NCI-H748 treated with DMSO at 0.1 percent for 48 hours (cell line): ENCODE measurements at regions not wholly inside any gene's neighbourhood (a gene's known extent, or its start where the extent isn't known, plus 50 kb on each side); places are given as distances from the start of the nearest gene placed in this dataset.
"Not testable (repeated sequence)": the region's sequence is repeated elsewhere in the genome, so short reads cannot be mapped to it uniquely, and the experiment has no call there.

Source experiments
- DNase-seq: peaks from one replicate; lab custom pipeline; 2025; lab: John Stamatoyannopoulos, UW

DNA sequence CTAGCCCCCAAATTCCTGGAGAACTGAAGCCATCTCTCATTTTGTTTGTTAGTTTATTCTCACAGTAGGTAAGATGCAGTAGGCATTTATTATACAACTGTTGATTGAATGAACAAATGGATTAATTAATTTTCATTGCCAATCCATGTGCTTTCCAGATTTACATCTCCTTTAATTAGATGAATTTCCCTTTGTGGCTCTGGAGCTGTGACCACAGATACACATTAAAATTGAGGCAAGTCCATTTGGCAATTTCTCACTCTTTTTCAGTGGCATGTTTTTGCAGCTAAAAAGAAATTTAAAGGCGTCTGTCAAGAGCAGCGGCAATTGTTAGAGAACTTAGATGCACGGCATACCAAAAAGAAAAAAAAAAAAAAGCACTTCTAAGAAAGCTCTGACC lies 635.4 kb upstream of the SOX9 start:
- no peak for DNase-seq

DNA sequence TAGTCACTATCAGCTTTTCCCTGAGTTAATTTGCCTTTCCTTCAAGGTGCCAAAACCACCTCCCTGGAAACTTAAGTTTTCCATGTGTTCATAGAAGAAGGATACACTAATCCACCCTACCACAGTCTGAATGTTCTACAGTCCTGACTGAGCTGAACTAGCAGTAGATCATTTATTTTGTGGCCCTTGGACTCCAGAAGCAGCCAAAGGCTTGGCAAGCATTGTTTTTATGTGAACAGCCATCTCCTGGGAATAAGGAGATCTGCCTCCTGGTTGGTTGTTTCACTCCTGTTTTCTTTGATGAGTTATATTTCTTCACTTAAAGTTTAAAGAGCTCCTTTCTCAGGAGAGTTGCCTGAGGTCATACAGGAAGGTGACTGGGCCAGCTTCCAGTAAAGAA lies 634.6 kb upstream of the SOX9 start:
- DNase-seq = no peak

DNA sequence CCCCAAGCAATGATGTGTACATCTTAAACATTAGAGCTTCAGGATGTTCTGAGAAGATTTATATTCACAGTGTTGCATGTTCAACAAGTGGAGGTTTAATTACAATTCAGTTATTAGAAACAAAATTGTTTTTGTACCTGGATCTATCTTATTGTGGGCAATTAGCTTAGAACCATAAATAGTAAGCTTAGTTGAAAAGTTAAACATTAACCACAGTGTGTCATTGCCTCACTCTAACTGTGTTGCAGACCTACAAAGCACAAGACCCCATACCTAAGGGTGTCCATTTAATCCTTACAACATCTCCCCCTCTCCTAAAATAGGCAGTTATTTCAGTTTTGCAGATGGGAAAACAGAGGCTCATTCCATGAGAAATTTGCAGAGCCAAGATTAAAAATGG lies 632.0 kb upstream of the SOX9 start:
- no peak for DNase-seq

DNA sequence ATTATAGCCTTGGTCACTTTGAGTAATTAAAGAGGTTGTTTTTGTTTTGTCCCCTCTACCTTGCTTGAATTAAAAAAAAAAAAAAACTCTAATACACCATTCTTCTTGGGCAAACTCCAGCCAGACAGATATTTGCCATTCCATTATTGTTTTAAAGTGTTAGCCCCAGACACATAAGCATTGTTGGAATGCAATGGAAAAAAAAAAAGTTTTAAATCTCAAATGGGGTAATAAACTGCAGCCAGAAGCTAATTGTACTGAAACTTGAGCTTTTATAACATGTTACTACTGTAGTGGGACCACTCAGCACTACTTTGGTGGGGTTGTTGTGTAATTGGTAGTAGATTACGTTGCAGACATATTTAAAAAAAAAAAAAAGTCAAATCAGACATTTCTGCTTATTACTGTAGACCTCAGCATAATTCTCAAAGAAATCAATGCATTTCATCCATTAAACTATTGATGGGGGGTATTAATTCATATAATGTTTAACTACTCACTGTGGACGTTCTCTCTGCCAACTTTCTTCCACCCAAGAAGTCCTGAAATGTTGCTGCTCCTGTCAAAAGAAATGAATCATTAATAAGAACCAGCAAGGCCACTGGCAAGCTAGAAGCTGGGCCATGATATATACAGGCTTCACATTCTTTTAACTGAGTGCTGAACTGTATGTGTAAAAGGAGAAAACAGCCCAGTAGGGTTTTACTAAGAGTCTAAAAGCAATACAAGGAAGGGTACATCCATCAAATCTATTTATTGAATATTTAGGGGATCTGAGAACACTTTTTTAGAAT lies 626.6 kb upstream of the SOX9 start:
- DNase-seq = no peak

DNA sequence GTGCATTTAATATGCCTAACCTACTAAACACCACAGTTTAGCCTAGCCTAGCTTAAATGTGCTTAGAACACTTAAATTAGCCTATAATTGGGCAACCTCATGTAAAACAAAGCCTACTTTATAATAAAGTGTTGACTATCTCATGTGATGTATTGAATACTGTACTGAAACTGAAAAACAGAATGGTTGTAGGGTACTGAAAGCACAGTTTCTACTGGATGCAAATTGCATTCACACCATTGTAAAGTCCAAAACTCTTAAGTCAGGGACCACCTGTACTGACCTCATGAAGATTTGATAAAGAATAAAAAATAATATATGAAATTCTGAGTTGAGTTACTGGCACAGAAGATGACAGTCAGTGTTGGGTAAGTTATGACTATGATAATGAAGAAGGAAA lies 625.4 kb upstream of the SOX9 start:
- no peak for DNase-seq

DNA sequence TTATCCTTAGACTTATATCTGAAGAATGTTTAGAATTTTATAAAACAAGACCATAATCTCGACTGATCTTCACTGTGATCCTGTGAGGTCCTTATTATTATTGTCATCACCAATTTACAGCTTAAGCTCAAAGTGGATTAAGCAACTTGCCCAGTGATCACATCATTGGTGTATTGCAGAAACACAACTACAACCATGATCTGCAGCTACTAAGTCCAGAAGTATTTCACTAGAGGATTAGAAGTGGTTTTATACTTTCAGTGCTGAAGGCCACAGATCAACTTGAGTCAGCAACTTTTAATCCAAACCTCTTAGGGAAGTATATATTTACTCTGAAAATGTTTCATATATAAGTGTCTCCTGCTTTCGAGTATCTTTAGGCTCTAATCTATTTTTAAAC lies 624.3 kb upstream of the SOX9 start:
- no peak for DNase-seq

DNA sequence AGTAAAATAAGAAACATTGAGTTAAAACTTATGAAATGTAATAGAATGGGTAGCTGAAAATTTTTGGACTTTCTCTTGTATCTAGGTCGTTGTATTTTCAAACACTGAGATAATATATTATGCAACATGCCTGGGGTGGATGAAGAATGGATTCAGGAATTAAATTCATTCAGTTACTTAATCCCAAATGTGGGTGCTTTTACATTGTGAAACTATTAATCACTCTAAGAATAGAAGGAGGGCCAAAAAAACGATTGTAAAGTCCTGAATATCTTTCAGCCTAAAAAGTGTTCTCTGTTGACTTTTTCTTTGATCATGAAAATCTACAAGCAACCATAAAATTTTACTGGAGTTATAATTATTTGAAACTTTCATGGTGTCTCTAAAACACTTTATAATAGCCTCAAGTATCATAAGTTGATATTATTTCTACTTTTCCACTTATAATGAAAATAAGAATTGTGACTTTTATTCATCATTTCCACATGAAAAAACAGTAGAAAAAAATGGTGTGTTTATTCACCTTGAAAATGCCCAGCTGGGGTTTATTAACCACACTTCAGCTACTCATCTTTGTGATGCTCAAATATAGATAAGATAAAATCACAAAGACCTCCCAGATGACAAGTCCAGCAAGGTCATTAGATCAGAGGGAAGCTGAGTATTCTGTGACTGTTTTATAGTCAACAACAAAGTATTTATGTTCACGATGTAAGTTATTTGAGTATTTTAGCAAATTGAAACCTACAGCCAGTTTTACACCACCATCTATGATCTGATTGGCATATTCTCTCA lies 619.9 kb upstream of the SOX9 start:
- no peak for DNase-seq

DNA sequence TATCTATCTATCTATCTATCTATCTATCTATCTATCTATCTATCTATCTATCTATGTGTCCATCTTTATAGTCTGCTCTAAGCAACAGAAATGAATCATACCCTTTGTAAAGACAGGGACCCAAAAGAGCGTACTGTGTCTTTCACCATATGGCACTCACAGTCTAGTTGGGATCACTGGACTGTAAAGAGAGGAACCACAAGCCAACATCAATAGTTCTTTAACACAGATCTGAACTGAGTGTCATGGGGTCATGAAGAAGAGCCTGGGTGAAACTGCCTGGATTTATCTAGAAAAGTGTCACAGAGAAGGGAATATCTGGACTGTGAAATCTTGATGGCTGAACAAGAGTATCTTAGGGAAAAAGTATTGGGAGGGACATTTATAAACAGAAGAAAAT lies 619.1 kb upstream of the SOX9 start:
- no peak for DNase-seq

DNA sequence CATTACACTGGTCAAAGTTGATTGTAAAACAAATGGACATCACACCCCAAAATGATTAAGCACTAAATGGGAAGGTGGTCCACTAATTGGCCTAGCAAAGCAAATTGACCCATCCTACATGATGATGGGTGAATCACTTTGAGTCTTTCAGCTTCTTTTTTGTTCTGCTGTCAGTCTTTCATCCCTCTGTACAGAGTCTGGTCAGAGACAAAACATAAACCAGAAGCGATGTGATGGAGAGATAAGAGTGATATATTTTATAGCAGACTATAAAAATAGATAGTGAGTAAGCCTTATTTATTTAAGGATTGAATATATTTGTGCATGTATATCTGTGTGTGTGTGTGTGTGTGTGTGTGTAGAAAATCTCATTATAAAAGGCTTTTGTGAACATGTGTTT lies 618.4 kb upstream of the SOX9 start:
- no peak for DNase-seq

DNA sequence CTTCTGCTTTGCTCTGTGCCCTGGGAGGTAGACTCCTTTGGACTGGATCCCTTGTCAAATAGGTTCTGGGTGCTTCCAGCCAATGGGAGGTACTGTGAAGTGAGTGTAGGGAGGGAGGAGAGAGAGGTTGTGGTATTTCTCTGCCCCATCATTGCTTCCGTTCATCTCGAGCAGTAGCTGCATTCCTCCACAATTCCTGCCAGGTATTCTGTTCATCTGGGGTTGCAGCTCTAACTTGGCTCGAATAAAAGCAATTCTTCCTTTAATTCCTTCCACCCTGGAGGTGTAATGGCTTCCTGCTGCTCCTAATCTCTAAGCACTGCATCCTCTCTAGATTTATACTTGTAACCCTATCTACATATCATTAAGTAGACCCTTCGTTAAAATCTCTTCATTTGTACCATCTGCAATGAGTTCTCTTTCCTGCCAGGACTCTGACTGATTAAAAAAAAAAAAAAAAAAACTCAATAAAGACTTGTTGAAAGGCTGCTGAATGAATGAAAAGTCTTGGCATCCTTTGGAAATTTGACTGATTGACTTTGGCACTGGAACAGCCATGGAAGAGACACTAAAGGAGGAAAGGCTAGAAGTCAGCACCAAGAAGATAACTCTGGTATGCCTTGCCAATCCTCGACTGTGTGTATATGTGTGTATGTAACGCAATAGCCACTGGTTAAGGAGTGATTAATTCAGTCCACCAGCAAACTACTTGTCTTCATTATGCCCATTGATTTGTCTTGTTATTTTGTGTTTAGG lies 616.9 kb upstream of the SOX9 start:
- DNase-seq = no peak

DNA sequence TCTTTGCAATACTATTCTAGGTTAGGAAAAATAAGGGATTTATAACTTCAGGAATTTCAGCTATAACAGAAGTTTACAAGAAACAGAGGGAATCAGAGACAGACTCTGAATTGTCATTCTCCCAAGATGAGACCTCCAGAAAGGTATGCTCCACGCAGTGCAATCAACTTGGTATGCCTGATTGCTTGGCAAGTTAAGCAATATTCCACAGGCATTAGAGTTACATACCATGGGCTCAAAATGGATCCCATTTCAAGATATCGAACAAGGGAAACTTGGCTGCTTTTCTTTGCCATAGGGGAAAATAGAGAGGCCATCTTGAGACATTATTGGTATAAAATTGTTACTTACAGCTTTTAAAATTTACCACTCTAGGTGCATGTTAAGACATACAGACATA lies 615.6 kb upstream of the SOX9 start:
- DNase-seq = no peak

DNA sequence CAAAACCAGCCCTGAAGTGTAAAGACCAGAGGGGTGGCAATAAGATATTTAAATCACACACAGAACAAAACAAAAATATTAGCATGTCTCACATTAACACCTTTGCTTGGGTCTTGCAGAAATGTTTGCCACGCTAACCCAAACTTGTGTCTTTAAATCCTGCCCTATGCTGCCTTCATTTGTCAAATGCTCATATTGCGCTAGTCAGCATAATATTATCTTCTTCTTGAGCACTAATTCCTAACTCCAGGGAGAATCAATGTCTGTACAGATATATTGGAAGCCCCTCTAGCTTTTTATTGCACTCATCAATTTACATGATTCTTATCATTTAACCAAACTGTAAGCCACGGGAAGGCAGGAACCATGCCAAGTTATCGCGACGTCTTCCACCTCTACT lies 614.8 kb upstream of the SOX9 start:
- no peak for DNase-seq

DNA sequence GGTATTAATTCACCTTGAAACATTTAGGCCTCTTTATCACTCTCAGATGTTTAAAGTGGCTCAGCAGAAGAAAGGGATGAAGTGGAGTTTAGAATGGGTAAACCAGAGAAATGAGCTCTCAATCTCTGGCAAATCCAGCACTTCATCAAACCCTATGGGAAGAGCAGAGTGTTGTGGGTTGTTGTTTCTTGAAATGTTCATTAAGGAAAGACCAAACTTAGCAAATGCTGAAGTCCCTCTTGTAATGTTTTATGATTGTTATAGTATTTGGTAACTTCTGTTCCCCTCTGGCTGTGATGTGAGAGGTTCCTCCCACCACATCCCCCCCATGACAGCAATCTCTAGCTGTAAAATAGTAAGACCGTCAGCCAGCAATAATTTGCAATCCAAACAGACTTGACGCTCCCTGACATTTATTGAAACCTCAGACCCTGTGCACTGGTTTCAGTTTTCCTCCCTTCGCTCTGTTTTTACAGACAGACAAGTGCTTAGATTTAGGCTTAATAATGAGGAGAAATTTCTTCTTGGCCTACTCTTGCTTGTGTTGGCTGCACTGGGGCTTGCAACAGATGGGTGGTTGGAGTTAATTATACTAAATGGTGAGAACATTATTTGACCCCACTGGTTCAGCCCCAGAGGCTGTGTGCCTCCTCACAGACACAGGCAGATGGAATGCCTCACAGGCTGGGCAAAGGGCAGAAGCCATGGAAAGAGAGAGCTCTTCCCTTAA lies 609.4 kb upstream of the SOX9 start:
- DNase-seq = no peak

DNA sequence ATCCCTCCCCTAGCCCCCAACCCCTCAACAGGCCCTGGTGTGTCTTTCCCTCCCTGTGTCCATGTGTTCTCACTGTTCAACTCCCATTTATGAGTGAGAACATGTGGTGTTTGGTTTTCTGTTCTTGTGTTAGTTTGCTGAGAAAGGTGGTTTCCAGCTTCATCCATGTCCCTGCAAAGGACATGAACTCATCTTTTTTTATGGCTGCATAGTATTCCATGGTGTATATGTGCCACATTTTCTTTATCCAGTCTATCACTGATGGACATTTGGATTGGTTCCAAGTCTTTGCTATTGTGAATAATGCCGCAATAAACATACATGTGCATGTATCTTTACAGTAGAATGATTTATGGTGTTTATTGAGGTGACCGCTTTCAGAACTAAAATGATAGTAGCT lies 607.1 kb upstream of the SOX9 start:
- not testable (repeated sequence) for DNase-seq

DNA sequence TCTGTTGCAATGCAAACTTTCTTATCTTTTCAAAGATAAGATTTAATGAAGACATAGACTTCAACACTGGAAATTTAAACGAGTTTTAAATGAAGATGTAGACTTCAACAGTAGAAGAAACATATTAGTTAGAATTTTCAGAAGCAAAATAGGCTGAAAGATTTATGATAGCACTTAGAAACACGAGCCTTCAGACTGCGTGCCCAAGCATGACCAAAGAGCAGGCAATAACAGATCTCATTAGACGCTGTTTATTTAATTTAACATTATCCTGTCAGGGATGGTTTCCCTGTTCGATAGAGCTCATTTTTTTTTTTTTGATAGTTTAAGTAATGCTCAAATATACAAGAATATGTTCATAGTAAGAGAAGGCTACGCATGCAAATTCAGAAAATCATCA lies 604.7 kb upstream of the SOX9 start:
- peak; percentile 30 for DNase-seq

DNA sequence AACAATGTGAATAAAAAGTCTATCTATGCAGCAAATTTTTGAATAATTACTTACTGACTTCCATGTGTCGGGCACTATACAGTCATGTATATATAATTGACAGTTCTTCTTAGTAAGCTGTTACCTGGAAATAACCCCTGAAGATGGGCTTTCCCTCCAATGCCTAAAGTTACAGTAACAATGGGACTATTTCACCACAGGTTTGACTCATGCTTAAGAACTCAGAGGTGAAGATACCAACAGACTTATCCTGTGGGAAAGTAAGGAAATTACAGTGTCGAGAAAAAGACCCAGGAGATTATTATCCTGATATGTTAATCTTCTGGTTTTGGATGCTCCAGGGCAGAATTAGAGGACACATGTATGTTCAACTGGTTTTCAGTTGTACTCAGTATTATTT lies 601.5 kb upstream of the SOX9 start:
- no peak for DNase-seq

DNA sequence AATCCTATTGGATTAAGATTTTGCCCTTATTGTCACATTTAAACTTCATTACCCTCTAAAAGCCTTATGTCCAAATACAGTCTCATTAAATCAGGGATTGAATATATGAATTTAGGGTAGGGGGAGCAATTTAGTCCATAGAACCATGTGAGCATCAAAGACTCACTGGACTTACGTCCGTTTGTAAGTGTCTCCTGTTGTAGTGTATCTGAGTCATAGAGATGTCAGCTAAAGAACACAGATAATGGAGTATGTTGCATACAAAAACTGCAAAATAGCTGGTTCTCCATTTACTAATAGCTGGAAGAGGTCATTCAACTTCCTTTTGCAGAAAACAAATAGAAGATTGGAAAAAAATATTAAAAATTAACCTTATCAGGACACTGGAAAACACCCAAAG lies 599.1 kb upstream of the SOX9 start:
- DNase-seq = no peak

DNA sequence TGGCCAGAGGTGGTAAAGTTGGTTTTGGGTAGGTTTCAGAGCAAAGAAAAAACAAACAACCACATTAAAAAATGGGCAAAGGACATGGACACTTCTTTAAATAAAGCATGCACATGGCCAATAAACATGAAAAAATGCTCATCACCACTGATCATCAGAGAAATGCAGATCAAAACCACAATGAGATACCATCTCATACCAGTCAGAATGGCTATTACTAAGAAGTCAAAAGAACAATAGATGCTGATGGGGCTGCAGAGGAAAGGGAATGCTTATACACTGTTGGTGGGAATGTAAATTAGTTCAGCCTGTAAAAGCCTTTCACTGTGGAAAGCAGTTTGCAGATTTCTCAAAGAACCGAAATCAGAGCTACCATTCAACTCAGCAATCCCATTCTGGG lies 598.4 kb upstream of the SOX9 start:
- no peak for DNase-seq

DNA sequence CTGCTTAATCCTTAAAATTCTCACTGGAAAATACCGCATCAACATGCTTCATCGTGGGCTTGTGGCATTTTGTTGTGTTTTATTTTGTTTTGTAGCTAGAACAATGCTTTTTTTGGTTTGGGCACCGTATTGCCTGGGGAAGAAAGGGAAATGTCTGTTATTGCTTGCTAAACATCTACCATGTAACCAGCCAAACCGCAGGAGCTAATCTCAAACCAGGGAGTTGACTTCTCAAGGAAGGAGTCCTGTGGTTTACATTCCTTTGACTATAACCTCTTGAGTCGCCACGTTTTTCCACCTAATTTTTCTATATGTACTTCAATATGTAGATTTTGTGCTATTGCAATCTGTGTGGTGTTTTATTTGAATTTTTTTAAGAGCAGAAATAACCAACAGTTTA lies 593.5 kb upstream of the SOX9 start:
- no peak for DNase-seq

DNA sequence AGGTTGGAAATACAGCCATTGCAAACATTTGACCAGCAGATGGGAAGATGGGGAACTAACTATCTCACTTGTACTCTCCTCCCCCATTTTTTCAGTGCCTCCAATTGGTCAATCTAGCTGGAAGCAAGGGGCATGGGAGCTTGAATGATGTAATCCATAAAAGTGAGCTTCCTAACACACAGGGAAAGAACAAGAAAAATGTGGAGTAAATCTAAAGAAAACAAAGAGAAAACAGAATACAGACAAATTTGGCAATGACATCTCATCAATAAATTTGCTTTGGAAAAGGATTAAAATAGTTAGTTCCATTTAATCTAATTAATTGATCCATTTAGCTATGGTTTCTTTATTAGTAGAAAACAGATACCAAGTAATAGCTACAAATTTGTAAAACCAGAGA lies 592.6 kb upstream of the SOX9 start:
- no peak for DNase-seq

DNA sequence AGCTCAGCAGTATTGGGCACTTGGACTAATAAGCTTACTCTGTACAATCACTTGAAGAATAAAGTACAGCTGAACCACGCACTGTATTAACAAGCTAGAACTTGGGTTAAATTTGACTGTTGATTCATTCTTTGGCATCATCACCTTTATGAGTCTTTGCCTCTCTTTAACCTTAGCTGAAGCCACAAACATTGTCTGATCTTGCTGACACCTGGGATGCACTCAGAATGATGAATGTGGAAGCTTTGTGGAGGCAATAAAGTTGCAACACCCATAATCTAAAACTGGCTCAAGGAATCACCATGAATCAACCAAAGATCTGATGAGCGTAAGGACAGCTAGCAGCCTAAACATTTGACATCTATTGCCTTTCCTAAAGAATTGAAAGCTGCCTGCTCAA lies 590.6 kb upstream of the SOX9 start:
- DNase-seq = no peak

DNA sequence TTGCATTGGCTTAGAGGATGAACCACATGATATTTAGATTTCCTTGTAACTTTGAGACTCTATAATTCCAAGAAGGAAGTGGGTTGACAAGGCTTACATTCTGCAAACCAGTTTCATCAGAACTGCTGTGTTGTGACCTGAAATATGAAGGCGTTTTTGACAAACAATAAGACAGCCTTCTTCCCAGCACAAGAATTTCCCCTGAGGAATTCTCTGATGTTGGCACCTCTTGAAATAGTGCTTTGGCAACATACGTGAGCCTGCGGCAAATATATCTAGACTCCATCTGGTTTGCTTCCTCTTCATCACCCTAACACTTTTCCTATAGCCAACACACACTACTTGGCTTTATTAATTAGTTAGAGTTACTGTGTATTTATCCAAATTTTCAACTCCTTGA lies 585.5 kb upstream of the SOX9 start:
- DNase-seq = no peak
